ENCODE measurements at regions not wholly inside any gene's neighbourhood (a gene's known extent, or its start where the extent isn't known, plus 50 kb on each side); places are given as distances from the start of the nearest gene placed in this dataset.

- TF ChIP-seq CTCF (IDR thresholded peaks at IDR 0.05) (no peak), POLR2AphosphoS5 (IDR thresholded peaks at IDR 0.05) (no peak), EP300 (IDR thresholded peaks at IDR 0.05) (no peak)
Observed at GRCh38 chr1:96080925-96081324, 640.7 kb upstream of the PTBP2 start.
